ENCODE measurements at regions not wholly inside any gene's neighbourhood (a gene's known extent, or its start where the extent isn't known, plus 50 kb on each side); places are given as distances from the start of the nearest gene placed in this dataset.

DNA sequence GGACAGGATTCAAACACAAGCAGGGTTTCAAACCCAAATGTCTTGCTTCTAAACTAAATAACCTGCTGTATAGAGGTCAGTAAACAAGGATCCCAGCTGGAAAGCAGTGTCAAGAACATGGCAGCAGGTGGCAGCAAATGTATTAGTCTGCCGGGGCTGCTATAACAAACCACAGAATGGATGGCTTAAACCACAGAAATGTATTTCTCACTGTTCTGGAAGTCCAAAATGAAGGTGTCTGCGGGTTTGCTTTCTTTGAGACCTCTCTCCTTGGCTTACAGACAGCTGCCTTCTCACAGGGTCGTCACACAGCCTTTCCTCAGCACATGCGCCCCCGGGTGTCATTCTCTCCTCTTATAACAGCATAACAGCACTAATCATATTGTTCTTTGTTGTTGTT is 65.1 kb upstream of the LRRC55 start (continued):
- TF ChIP-seq, protein P1, sequence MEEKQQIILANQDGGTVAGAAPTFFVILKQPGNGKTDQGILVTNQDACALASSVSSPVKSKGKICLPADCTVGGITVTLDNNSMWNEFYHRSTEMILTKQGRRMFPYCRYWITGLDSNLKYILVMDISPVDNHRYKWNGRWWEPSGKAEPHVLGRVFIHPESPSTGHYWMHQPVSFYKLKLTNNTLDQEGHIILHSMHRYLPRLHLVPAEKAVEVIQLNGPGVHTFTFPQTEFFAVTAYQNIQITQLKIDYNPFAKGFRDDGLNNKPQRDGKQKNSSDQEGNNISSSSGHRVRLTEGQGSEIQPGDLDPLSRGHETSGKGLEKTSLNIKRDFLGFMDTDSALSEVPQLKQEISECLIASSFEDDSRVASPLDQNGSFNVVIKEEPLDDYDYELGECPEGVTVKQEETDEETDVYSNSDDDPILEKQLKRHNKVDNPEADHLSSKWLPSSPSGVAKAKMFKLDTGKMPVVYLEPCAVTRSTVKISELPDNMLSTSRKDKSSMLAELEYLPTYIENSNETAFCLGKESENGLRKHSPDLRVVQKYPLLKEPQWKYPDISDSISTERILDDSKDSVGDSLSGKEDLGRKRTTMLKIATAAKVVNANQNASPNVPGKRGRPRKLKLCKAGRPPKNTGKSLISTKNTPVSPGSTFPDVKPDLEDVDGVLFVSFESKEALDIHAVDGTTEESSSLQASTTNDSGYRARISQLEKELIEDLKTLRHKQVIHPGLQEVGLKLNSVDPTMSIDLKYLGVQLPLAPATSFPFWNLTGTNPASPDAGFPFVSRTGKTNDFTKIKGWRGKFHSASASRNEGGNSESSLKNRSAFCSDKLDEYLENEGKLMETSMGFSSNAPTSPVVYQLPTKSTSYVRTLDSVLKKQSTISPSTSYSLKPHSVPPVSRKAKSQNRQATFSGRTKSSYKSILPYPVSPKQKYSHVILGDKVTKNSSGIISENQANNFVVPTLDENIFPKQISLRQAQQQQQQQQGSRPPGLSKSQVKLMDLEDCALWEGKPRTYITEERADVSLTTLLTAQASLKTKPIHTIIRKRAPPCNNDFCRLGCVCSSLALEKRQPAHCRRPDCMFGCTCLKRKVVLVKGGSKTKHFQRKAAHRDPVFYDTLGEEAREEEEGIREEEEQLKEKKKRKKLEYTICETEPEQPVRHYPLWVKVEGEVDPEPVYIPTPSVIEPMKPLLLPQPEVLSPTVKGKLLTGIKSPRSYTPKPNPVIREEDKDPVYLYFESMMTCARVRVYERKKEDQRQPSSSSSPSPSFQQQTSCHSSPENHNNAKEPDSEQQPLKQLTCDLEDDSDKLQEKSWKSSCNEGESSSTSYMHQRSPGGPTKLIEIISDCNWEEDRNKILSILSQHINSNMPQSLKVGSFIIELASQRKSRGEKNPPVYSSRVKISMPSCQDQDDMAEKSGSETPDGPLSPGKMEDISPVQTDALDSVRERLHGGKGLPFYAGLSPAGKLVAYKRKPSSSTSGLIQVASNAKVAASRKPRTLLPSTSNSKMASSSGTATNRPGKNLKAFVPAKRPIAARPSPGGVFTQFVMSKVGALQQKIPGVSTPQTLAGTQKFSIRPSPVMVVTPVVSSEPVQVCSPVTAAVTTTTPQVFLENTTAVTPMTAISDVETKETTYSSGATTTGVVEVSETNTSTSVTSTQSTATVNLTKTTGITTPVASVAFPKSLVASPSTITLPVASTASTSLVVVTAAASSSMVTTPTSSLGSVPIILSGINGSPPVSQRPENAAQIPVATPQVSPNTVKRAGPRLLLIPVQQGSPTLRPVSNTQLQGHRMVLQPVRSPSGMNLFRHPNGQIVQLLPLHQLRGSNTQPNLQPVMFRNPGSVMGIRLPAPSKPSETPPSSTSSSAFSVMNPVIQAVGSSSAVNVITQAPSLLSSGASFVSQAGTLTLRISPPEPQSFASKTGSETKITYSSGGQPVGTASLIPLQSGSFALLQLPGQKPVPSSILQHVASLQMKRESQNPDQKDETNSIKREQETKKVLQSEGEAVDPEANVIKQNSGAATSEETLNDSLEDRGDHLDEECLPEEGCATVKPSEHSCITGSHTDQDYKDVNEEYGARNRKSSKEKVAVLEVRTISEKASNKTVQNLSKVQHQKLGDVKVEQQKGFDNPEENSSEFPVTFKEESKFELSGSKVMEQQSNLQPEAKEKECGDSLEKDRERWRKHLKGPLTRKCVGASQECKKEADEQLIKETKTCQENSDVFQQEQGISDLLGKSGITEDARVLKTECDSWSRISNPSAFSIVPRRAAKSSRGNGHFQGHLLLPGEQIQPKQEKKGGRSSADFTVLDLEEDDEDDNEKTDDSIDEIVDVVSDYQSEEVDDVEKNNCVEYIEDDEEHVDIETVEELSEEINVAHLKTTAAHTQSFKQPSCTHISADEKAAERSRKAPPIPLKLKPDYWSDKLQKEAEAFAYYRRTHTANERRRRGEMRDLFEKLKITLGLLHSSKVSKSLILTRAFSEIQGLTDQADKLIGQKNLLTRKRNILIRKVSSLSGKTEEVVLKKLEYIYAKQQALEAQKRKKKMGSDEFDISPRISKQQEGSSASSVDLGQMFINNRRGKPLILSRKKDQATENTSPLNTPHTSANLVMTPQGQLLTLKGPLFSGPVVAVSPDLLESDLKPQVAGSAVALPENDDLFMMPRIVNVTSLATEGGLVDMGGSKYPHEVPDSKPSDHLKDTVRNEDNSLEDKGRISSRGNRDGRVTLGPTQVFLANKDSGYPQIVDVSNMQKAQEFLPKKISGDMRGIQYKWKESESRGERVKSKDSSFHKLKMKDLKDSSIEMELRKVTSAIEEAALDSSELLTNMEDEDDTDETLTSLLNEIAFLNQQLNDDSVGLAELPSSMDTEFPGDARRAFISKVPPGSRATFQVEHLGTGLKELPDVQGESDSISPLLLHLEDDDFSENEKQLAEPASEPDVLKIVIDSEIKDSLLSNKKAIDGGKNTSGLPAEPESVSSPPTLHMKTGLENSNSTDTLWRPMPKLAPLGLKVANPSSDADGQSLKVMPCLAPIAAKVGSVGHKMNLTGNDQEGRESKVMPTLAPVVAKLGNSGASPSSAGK (IDR thresholded peaks at IDR 0.05) = no peak
- TF ChIP-seq, protein P2, sequence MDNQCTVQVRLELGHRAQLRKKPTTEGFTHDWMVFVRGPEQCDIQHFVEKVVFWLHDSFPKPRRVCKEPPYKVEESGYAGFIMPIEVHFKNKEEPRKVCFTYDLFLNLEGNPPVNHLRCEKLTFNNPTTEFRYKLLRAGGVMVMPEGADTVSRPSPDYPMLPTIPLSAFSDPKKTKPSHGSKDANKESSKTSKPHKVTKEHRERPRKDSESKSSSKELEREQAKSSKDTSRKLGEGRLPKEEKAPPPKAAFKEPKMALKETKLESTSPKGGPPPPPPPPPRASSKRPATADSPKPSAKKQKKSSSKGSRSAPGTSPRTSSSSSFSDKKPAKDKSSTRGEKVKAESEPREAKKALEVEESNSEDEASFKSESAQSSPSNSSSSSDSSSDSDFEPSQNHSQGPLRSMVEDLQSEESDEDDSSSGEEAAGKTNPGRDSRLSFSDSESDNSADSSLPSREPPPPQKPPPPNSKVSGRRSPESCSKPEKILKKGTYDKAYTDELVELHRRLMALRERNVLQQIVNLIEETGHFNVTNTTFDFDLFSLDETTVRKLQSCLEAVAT (IDR thresholded peaks at IDR 0.05) = peak in 1 of 2 experiments; percentile 60; a peak in 2 of 4 replicates
- TF ChIP-seq TAF9B (IDR thresholded peaks at IDR 0.05; ENCODE audit: partially characterized antibody) (no peak), HMG20A (CRISPR knock-in tag; conservative IDR thresholded peaks at IDR 0.05) (no peak), CBX5 (IDR thresholded peaks at IDR 0.05; ENCODE audit: borderline replicate concordance, low read depth) (no peak), ZNF551 (CRISPR knock-in tag; IDR thresholded peaks at IDR 0.05) (no peak), ZNF696 (CRISPR knock-in tag; conservative IDR thresholded peaks at IDR 0.05) (no peak), ZNF668 (CRISPR knock-in tag; IDR thresholded peaks at IDR 0.05) (no peak), ZNF184 (CRISPR knock-in tag; IDR thresholded peaks at IDR 0.05) (no peak), MAFK (IDR thresholded peaks at IDR 0.05; ENCODE audit: low read length) (no peak), DEAF1 (CRISPR knock-in tag; IDR thresholded peaks at IDR 0.05) (peak; percentile 64), BRD9 (IDR thresholded peaks at IDR 0.05; ENCODE audit: low read depth, partially characterized antibody) (no peak)
- TF ChIP-seq, protein P3, sequence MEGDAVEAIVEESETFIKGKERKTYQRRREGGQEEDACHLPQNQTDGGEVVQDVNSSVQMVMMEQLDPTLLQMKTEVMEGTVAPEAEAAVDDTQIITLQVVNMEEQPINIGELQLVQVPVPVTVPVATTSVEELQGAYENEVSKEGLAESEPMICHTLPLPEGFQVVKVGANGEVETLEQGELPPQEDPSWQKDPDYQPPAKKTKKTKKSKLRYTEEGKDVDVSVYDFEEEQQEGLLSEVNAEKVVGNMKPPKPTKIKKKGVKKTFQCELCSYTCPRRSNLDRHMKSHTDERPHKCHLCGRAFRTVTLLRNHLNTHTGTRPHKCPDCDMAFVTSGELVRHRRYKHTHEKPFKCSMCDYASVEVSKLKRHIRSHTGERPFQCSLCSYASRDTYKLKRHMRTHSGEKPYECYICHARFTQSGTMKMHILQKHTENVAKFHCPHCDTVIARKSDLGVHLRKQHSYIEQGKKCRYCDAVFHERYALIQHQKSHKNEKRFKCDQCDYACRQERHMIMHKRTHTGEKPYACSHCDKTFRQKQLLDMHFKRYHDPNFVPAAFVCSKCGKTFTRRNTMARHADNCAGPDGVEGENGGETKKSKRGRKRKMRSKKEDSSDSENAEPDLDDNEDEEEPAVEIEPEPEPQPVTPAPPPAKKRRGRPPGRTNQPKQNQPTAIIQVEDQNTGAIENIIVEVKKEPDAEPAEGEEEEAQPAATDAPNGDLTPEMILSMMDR (IDR thresholded peaks at IDR 0.05 in 2 of 3, conservative IDR thresholded peaks at IDR 0.05 in 1 of 3; ENCODE audit: insufficient read depth in 2 of 3, low read depth in 1 of 3, low read length in 3 of 3) = peak; percentile 80 to 85 (median 80)
